ENCODE measurements at regions not wholly inside any gene's neighbourhood (a gene's known extent, or its start where the extent isn't known, plus 50 kb on each side); places are given as distances from the start of the nearest gene placed in this dataset.

DNA sequence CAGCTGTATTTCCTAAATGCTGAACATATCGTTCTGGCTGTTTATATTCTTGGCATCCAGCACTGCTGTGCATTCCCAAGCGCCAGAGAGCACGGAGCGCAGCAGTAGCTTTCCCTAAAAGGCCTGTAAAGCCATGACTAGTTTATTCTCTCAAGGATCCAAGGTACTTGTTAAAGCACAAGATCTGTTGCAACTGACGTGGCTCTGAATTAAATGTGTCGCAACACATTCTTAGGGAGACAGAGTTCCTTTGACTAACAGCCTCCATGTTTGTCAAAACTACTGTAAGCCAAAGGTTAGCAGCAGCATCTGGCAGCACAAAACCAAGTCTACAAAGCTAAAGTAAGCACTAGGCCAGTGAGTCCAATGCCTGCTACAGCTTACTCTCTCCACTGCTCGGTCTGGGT, 188.6 kb upstream of the FN1 start:
- intact Hi-C loops (cut with micrococcal nuclease), result no loop called here
- DNase-seq (no peak), ATAC-seq (ENCODE audit: low read depth) (no peak)
- CTCF ChIA-PET, result no interaction called here
- H3K27ac ChIP-seq (ENCODE audit: low read length in 2 of 2), result no peak overlapping the region
- Mint-ChIP-seq H3K9me3 (ENCODE audit: insufficient read depth) (no peaks in the 10 kb centered on the region), H3K27ac (no peak overlapping the region), H3K4me1 (no peaks in the 10 kb centered on the region), H3K4me3 (no peak overlapping the region), H3K27me3 (peaks cover 21% of the 10 kb centered on the region)
- H3K9ac ChIP-seq (ENCODE audit: low read length), result no peak overlapping the region
- WGBS (ENCODE audit: insufficient coverage), result 90% methylated on average over 7 of the region's 7 CpGs
- no peaks in the 10 kb centered on the region for H4K20me1 ChIP-seq (ENCODE audit: control insufficient read depth, insufficient read depth, low read length, poor library complexity, severe bottlenecking)
- no peak for TF ChIP-seq EZH2 (IDR thresholded peaks at IDR 0.05; ENCODE audit: borderline replicate concordance, insufficient read depth, low read depth, low read length, poor library complexity, severe bottlenecking)
- TF ChIP-seq, protein P1, sequence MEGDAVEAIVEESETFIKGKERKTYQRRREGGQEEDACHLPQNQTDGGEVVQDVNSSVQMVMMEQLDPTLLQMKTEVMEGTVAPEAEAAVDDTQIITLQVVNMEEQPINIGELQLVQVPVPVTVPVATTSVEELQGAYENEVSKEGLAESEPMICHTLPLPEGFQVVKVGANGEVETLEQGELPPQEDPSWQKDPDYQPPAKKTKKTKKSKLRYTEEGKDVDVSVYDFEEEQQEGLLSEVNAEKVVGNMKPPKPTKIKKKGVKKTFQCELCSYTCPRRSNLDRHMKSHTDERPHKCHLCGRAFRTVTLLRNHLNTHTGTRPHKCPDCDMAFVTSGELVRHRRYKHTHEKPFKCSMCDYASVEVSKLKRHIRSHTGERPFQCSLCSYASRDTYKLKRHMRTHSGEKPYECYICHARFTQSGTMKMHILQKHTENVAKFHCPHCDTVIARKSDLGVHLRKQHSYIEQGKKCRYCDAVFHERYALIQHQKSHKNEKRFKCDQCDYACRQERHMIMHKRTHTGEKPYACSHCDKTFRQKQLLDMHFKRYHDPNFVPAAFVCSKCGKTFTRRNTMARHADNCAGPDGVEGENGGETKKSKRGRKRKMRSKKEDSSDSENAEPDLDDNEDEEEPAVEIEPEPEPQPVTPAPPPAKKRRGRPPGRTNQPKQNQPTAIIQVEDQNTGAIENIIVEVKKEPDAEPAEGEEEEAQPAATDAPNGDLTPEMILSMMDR (IDR thresholded peaks at IDR 0.05), result no peak
- H3K4me3 ChIP-seq (ENCODE audit: control extremely low read depth in 1 of 5, extremely low read depth in 1 of 5, insufficient read depth in 1 of 5, low read depth in 2 of 5, low read length in 4 of 5), result no peak overlapping the region
- POLR2A ChIA-PET, result no interaction called here
- H3K4me1 ChIP-seq (ENCODE audit: control insufficient read depth in 2 of 2, insufficient read depth in 2 of 2, low read length in 2 of 2), result no peaks in the 10 kb centered on the region
- no peaks in the 10 kb centered on the region for H3K36me3 ChIP-seq (replicated peaks in 1 of 2; ENCODE audit: control extremely low read depth in 1 of 2, control insufficient read depth in 1 of 2, extremely low read depth in 1 of 2, insufficient read depth in 2 of 2, low read length in 1 of 2)
- peaks cover 0 to 9% (median 0%) of the 10 kb centered on the region in 4 experiments for H3K27me3 ChIP-seq (replicated peaks in 1 of 4; ENCODE audit: control extremely low read depth in 1 of 4, control insufficient read depth in 3 of 4, insufficient read depth in 4 of 4, low read length in 3 of 4)
- H3K9me3 ChIP-seq (ENCODE audit: control extremely low read depth in 1 of 3, control insufficient read depth in 2 of 3, insufficient read depth in 1 of 3, low read length in 2 of 3), result no peaks in the 10 kb centered on the region
- H3K79me2 ChIP-seq (ENCODE audit: control insufficient read depth, insufficient read depth, low read length), result no peaks in the 10 kb centered on the region
- no peak overlapping the region for H2AFZ ChIP-seq (ENCODE audit: insufficient read depth, low read depth, low read length, poor library complexity, severe bottlenecking)
- no peak overlapping the region for H3K4me2 ChIP-seq (replicated peaks; ENCODE audit: low read depth, low read length, poor library complexity, severe bottlenecking)

DNA sequence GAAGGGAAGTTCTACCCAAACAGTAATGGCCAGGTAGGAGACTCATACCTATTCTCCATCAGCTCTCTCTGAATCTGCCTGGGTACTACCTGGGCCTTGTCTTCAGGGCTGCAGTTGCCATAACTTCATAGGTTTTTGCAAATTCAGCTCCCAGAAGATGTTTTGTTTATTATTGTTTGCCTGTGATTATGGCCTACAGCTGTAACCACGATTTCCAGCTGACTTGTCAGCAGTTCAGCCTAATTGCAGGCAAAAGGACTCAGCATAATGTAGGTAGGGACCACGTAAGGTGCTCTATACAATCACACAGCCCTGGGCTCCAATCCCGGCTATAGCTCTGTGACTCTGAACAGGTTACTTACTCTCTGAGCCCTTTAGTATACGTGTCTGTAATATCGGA, 187.0 kb upstream of the FN1 start:
- H3K4me2 ChIP-seq (replicated peaks; ENCODE audit: low read depth, low read length, poor library complexity, severe bottlenecking), result no peak overlapping the region
- POLR2A ChIA-PET, result no interaction called here
- Mint-ChIP-seq H3K9me3 (ENCODE audit: insufficient read depth) (no peaks in the 10 kb centered on the region), H3K4me3 (no peak overlapping the region), H3K4me1 (no peaks in the 10 kb centered on the region), H3K27me3 (peaks cover 24% of the 10 kb centered on the region), H3K27ac (no peak overlapping the region)
- DNase-seq (no peak), ATAC-seq (ENCODE audit: low read depth) (no peak)
- TF ChIP-seq EZH2 (IDR thresholded peaks at IDR 0.05; ENCODE audit: borderline replicate concordance, insufficient read depth, low read depth, low read length, poor library complexity, severe bottlenecking), result no peak
- TF ChIP-seq, protein P1 (IDR thresholded peaks at IDR 0.05), result no peak
- H3K79me2 ChIP-seq (ENCODE audit: control insufficient read depth, insufficient read depth, low read length), result no peaks in the 10 kb centered on the region
- no peaks in the 10 kb centered on the region for H3K9me3 ChIP-seq (ENCODE audit: control extremely low read depth in 1 of 3, control insufficient read depth in 2 of 3, insufficient read depth in 1 of 3, low read length in 2 of 3)
- WGBS (ENCODE audit: insufficient coverage), result 86% methylated on average over 3 of the region's 5 CpGs
- no peak overlapping the region for H3K4me3 ChIP-seq (ENCODE audit: control extremely low read depth in 1 of 5, extremely low read depth in 1 of 5, insufficient read depth in 1 of 5, low read depth in 2 of 5, low read length in 4 of 5)
- CTCF ChIA-PET, result no interaction called here
- H2AFZ ChIP-seq (ENCODE audit: insufficient read depth, low read depth, low read length, poor library complexity, severe bottlenecking), result no peak overlapping the region
- intact Hi-C loops (cut with micrococcal nuclease), result no loop called here
- H3K4me1 ChIP-seq (ENCODE audit: control insufficient read depth in 2 of 2, insufficient read depth in 2 of 2, low read length in 2 of 2), result no peaks in the 10 kb centered on the region
- no peak overlapping the region for H3K27ac ChIP-seq (ENCODE audit: low read length in 2 of 2)
- no peaks in the 10 kb centered on the region for H3K36me3 ChIP-seq (replicated peaks in 1 of 2; ENCODE audit: control extremely low read depth in 1 of 2, control insufficient read depth in 1 of 2, extremely low read depth in 1 of 2, insufficient read depth in 2 of 2, low read length in 1 of 2)
- no peak overlapping the region for H3K9ac ChIP-seq (ENCODE audit: low read length)
- H4K20me1 ChIP-seq (ENCODE audit: control insufficient read depth, insufficient read depth, low read length, poor library complexity, severe bottlenecking), result no peaks in the 10 kb centered on the region
- peaks cover 0 to 9% (median 2%) of the 10 kb centered on the region in 4 experiments for H3K27me3 ChIP-seq (replicated peaks in 1 of 4; ENCODE audit: control extremely low read depth in 1 of 4, control insufficient read depth in 3 of 4, insufficient read depth in 4 of 4, low read length in 3 of 4)
